AG10803 (cell line): ENCODE measurements at regions not wholly inside any gene's neighbourhood (a gene's known extent, or its start where the extent isn't known, plus 50 kb on each side); places are given as distances from the start of the nearest gene placed in this dataset.
"Not testable (repeated sequence)": the region's sequence is repeated elsewhere in the genome, so short reads cannot be mapped to it uniquely, and the experiment has no call there.

Experiments
- DNase-seq: peaks from one replicate; pipeline ENCODE4 v3.0.0; 2010; ENCODE audit warnings: low read depth
- H3K4me3 ChIP-seq: 2 replicates; pipeline ENCODE4 v1.5.1; 2011; ENCODE audit warnings: mild to moderate bottlenecking, low read length, control low read depth
- TF ChIP-seq, protein P1 (sequence below): conservative IDR thresholded peaks from 2 replicates; pipeline ENCODE4 v1.5.1; 2011; ENCODE audit warnings: mild to moderate bottlenecking, low read length, control low read depth, inconsistent platforms

DNA sequence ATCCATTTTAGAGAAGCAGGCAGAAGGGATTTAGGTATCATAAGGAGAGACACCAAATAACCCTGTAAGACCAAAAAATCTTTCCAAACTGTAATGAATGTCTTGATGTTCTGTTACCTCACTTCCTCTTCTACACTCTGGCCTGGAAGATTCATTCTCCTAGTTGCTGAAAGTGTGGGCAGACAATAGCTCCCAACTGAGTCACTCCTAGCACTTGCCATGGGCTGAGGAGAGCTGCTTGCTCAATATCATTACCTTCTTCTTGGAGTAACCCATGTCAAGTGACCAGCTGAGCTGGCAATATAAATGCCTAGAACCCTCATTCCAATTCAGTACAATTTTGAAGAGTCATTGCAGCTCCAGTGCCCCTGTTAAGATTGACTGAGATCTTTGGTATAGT lies 1985.5 kb upstream of the CDH6 start:
- TF ChIP-seq, protein P1, sequence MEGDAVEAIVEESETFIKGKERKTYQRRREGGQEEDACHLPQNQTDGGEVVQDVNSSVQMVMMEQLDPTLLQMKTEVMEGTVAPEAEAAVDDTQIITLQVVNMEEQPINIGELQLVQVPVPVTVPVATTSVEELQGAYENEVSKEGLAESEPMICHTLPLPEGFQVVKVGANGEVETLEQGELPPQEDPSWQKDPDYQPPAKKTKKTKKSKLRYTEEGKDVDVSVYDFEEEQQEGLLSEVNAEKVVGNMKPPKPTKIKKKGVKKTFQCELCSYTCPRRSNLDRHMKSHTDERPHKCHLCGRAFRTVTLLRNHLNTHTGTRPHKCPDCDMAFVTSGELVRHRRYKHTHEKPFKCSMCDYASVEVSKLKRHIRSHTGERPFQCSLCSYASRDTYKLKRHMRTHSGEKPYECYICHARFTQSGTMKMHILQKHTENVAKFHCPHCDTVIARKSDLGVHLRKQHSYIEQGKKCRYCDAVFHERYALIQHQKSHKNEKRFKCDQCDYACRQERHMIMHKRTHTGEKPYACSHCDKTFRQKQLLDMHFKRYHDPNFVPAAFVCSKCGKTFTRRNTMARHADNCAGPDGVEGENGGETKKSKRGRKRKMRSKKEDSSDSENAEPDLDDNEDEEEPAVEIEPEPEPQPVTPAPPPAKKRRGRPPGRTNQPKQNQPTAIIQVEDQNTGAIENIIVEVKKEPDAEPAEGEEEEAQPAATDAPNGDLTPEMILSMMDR, result no peak
- no peak overlapping the region for H3K4me3 ChIP-seq
- DNase-seq, result no peak

- TF ChIP-seq, protein P1, result no peak
- H3K4me3 ChIP-seq, result no peak overlapping the region
- no peak for DNase-seq
These were observed 1990.4 kb upstream of the CDH6 start for GRCh38 chr5:29203049-29203448.

DNA sequence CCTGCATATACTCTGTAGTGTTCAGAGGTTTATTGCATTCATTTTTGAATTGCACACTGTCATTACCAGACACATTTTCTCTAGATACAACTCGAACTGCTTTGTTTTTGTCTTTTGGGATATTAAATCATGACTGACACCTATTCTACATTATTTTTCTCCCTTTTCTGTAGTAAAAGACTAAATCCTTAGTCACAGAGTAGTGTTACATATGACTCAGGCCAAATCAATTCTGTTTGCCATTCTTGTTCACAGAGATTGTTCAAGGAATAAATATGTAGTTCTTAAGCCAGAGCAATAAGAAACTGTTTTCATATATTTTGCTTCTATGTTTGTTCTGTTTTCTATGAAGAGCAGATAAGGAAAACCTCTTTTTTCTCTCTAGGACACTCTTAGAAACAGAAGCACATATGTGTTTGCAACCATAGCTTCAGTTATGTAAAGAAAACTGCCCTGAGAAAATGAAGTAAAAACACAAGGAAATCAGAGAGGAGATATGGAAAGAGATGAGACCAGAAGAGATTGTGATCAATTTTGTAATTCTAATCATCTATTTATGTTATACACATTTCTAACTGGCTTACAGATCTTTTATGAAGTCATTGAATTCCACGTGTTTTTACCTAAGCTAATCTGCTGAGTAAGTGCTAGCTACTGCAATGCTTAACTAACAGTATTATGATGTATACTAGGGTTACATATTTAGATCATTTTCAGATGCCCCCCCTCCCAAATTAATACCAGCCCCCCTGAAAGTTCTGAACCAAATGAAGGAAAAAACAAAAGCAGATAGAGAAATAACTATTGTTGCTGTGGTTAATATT lies 1995.6 kb upstream of the CDH6 start:
- no peak overlapping the region for H3K4me3 ChIP-seq
- DNase-seq, result no peak
- TF ChIP-seq, protein P1, result no peak

GRCh38 chr5:29193972-29194371 lies 1999.5 kb upstream of the CDH6 start:
- TF ChIP-seq, protein P1, result no peak
- H3K4me3 ChIP-seq, result no peak overlapping the region
- no peak for DNase-seq

DNA sequence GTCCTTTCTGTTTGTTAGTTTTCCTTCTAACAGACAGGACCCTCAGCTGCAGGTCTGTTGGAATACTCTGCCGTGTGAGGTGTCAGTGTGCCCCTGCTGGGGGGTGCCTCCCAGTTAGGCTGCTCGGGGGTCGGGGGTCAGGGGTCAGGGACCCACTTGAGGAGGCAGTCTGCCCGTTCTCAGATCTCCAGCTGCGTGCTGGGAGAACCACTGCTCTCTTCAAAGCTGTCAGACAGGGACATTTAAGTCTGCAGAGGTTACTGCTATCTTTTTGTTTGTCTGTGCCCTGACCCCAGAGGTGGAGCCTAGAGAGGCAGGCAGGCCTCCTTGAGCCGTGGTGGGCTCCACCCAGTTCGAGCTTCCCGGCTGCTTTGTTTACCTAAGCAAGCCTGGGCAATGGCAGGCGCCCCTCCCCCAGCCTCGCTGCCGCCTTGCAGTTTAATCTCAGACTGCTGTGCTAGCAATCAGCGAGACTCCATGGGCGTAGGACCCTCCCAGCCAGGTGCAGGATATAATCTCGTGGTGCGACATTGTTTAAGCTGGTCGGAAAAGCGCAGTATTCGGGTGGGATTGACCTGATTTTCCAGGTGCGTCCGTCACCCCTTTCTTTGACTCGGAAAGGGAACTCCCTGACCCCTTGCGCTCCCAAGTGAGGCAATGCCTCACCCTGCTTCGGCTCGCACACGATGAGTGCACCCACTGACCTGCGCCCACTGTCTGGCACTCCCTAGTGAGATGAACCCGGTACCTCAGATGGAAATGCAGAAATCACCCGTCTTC lies 2002.0 kb upstream of the CDH6 start:
- not testable (repeated sequence) for DNase-seq, H3K4me3 ChIP-seq

GRCh38 chr5:29190398-29190797 lies 2003.1 kb upstream of the CDH6 start:
- not testable (repeated sequence) for H3K4me3 ChIP-seq, DNase-seq

DNA sequence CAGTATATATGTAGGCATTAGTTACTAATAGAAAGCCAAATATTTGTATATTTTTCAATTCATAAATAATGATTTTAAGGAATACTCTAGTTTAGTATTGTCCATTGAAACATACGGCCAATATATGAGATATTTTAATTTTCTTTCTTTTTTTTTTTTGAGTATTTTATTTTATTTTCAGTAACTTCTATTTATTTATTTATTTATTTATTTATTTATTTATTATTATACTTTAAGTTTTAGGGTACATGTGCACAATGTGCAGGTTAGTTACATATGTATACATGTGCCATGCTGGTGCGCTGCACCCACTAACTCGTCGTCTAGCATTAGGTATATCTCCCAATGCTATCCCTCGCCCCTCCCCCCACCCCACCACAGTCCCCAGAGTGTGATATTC lies 2007.1 kb upstream of the CDH6 start:
- not testable (repeated sequence) for DNase-seq, H3K4me3 ChIP-seq

DNA sequence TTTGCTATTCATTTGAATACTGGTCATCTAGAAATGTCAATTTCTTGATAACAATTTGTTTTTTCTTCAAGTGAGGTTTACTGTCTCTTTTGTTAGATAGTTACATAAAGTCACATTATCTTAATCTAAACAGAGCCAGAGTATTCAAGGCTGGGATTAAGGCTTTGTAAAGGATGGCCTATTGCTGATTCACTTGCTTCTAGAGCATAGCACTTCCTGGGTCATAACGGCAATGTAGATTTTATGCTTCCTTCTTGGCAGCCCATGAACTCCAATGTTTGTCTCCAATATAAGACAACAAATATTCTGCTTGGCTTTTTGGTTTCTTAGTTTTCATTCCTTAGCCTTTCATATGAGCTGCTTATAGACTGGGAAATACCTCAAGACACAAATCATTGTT lies 2007.9 kb upstream of the CDH6 start:
- H3K4me3 ChIP-seq, result no peak overlapping the region
- TF ChIP-seq, protein P1, result no peak
- DNase-seq, result no peak
